ENCODE measurements at regions not wholly inside any gene's neighbourhood (a gene's known extent, or its start where the extent isn't known, plus 50 kb on each side); places are given as distances from the start of the nearest gene placed in this dataset.

- TF ChIP-seq EZH2phosphoT487 (IDR thresholded peaks at IDR 0.05; ENCODE audit: insufficient read depth, low read depth) (no peak), EZH2 (IDR thresholded peaks at IDR 0.05; ENCODE audit: insufficient read depth, poor library complexity, severe bottlenecking) (no peak)
These were observed 388.5 kb upstream of the CHRM2 start for GRCh38 chr7:136479922-136480321.

Data from GM23248 (cell line).